ENCODE measurements at regions not wholly inside any gene's neighbourhood (a gene's known extent, or its start where the extent isn't known, plus 50 kb on each side); places are given as distances from the start of the nearest gene placed in this dataset.

- TF ChIP-seq CTCF (conservative IDR thresholded peaks at IDR 0.05; ENCODE audit: low read depth, low read length) (no peak), EZH2 (IDR thresholded peaks at IDR 0.05; ENCODE audit: borderline replicate concordance, low read depth, low read length, poor library complexity, severe bottlenecking) (no peak)
These were observed 782.5 kb downstream of the STPG2 start for GRCh38 chr4:97360733-97361132.

Measured in A673 (cell line).